ENCODE measurements at regions not wholly inside any gene's neighbourhood (a gene's known extent, or its start where the extent isn't known, plus 50 kb on each side); places are given as distances from the start of the nearest gene placed in this dataset.
"Not testable (repeated sequence)": the region's sequence is repeated elsewhere in the genome, so short reads cannot be mapped to it uniquely, and the experiment has no call there.

- no peak for DNase-seq
Observed at GRCh38 chr9:119726035-119726434, 356.8 kb upstream of the BRINP1 start.

GRCh38 chr9:119722384-119722783, 353.1 kb upstream of the BRINP1 start:
- no peak for DNase-seq

- DNase-seq, result no peak
Observed at GRCh38 chr9:119712325-119712724, 343.1 kb upstream of the BRINP1 start.

- DNase-seq, result no peak
Observed at GRCh38 chr9:119709431-119709830, 340.2 kb upstream of the BRINP1 start.

GRCh38 chr9:119707228-119707845, 338.1 kb upstream of the BRINP1 start:
- DNase-seq, result no peak

GRCh38 chr9:119701651-119702050, 332.4 kb upstream of the BRINP1 start:
- DNase-seq, result no peak

- DNase-seq, result no peak
Observed at GRCh38 chr9:119698535-119698934, 329.3 kb upstream of the BRINP1 start.

GRCh38 chr9:119697996-119698395, 328.8 kb upstream of the BRINP1 start:
- DNase-seq, result no peak

GRCh38 chr9:119689879-119690278, 320.6 kb upstream of the BRINP1 start:
- no peak for DNase-seq

- DNase-seq, result no peak
Observed at GRCh38 chr9:119688547-119688946, 319.3 kb upstream of the BRINP1 start.

GRCh38 chr9:119677811-119678505, 308.7 kb upstream of the BRINP1 start:
- DNase-seq, result no peak

GRCh38 chr9:119675951-119676350, 306.7 kb upstream of the BRINP1 start:
- DNase-seq, result no peak

- not testable (repeated sequence) for DNase-seq
Observed at GRCh38 chr9:119672763-119673162, 303.5 kb upstream of the BRINP1 start.

GRCh38 chr9:119667916-119668315, 298.7 kb upstream of the BRINP1 start:
- DNase-seq, result no peak

GRCh38 chr9:119667163-119667562, 297.9 kb upstream of the BRINP1 start:
- DNase-seq, result no peak

- DNase-seq, result no peak
Observed at GRCh38 chr9:119662329-119662728, 293.1 kb upstream of the BRINP1 start.

- DNase-seq, result no peak
Observed at GRCh38 chr9:119652931-119653330, 283.7 kb upstream of the BRINP1 start.

- no peak for DNase-seq
Observed at GRCh38 chr9:119649205-119649604, 280.0 kb upstream of the BRINP1 start.

- DNase-seq, result no peak
Observed at GRCh38 chr9:119639287-119639955, 270.2 kb upstream of the BRINP1 start.

GRCh38 chr9:119634006-119634405, 264.8 kb upstream of the BRINP1 start:
- no peak for DNase-seq

GRCh38 chr9:119611565-119611964, 242.3 kb upstream of the BRINP1 start:
- no peak for DNase-seq

GRCh38 chr9:119609277-119609971, 240.2 kb upstream of the BRINP1 start:
- DNase-seq, result no peak

GRCh38 chr9:119601632-119602031, 232.4 kb upstream of the BRINP1 start:
- DNase-seq, result no peak

- DNase-seq, result no peak
Observed at GRCh38 chr9:119597499-119597898, 228.3 kb upstream of the BRINP1 start.

Data from activated CD8-positive, alpha-beta memory T cell treated with anti-CD3 and anti-CD28 coated beads, Interleukin-2, amount 50 U/mL, for 4 hours (primary cell).